B cell (primary cell): ENCODE measurements at regions not wholly inside any gene's neighbourhood (a gene's known extent, or its start where the extent isn't known, plus 50 kb on each side); places are given as distances from the start of the nearest gene placed in this dataset. TPM values are rescaled to one million over a fixed set of nuclear protein-coding genes. Genes with fewer than 3 reads are reported as not detected.
"Not testable (repeated sequence)": the region's sequence is repeated elsewhere in the genome, so short reads cannot be mapped to it uniquely, and the experiment has no call there.

ENCODE experiments used
- ATAC-seq: fragments of 200-7000 bp; cut with Tn5 transposase; one replicate; pipeline ENCODE4 v1.10.0; 2021; ENCODE audit warnings: low read depth, mild to moderate bottlenecking, moderate number of reproducible peaks, moderate library complexity
- CTCF ChIA-PET: fragments of 350-600 bp; sonication (Branson Sonifier 250); formaldehyde crosslinking; loops from one replicate; lab custom pipeline; 2021; ENCODE audit warnings: antibody characterized with exemption, inconsistent platforms; lab: Charles Lee
- POLR2A ChIA-PET: fragments of 350-600 bp; sonication (Branson Sonifier 250); formaldehyde crosslinking; loops from one replicate; lab custom pipeline; 2021; ENCODE audit warnings: antibody characterized with exemption; lab: Charles Lee
- DNase-seq: peaks from one replicate; pipeline ENCODE4 v3.0.0; 2013
- H2AFZ ChIP-seq: 2 replicates; pipeline ENCODE4 v1.6.1; 2012; ENCODE audit warnings: mild to moderate bottlenecking, low read depth, low read length; ENCODE audit not compliant: insufficient read depth, poor library complexity, severe bottlenecking
- H3K27ac ChIP-seq, 2 donors: 1 replicate in 1 of 2; 2 replicates in 1 of 2; pipeline ENCODE4 v1.5.1; 2012 to 2013; ENCODE audit warnings: low read length in 2 of 2, mild to moderate bottlenecking in 2 of 2, moderate library complexity in 1 of 2
- H3K27me3 ChIP-seq, 4 experiments: fragments of 200-600 bp in 1 of 4; sonication (generic) in 1 of 4; replicated peaks in 1 of 4; 1 replicate in 2 of 4; 2 replicates in 2 of 4; pipeline versions ENCODE4 v1.6.1 to v1.7.0; 2013 to 2016; ENCODE audit warnings: low read length in 3 of 4, mild to moderate bottlenecking in 2 of 4, mixed read lengths in 1 of 4, moderate library complexity in 1 of 4; ENCODE audit not compliant: insufficient read depth in 4 of 4, control insufficient read depth in 3 of 4; ENCODE audit errors: control extremely low read depth in 1 of 4
- H3K36me3 ChIP-seq, 2 experiments: replicated peaks in 1 of 2; 1 replicate in 1 of 2; 2 replicates in 1 of 2; pipeline versions ENCODE4 v1.6.1 to v1.7.1; 2013; ENCODE audit warnings: low read length in 1 of 2; ENCODE audit not compliant: insufficient read depth in 2 of 2, control insufficient read depth in 1 of 2; ENCODE audit errors: control extremely low read depth in 1 of 2, extremely low read depth in 1 of 2
- H3K4me1 ChIP-seq, 2 donors: fragments of 200-600 bp in 1 of 2; sonication (generic) in 1 of 2; 1 replicate in 1 of 2; 2 replicates in 1 of 2; pipeline versions ENCODE4 v1.5.1 to v1.6.1; 2013 to 2017; ENCODE audit warnings: low read length in 2 of 2; ENCODE audit not compliant: control insufficient read depth in 2 of 2, insufficient read depth in 2 of 2
- H3K4me2 ChIP-seq: replicated peaks from 2 replicates; pipeline ENCODE3; 2012; ENCODE audit warnings: mild to moderate bottlenecking, low read depth, low read length; ENCODE audit not compliant: poor library complexity, severe bottlenecking
- H3K4me3 ChIP-seq, 5 experiments: fragments of 200-600 bp in 1 of 5; sonication (generic) in 1 of 5; 1 replicate in 3 of 5; 2 replicates in 2 of 5; pipeline versions ENCODE4 v1.5.1 to v1.7.0; 2011 to 2016; ENCODE audit warnings: low read length in 4 of 5, mild to moderate bottlenecking in 4 of 5, low read depth in 2 of 5, control low read depth in 1 of 5, moderate library complexity in 1 of 5; ENCODE audit not compliant: insufficient read depth in 1 of 5; ENCODE audit errors: control extremely low read depth in 1 of 5, extremely low read depth in 1 of 5
- H3K79me2 ChIP-seq: fragments of 200-600 bp; sonication (generic); one replicate; pipeline ENCODE4 v1.6.0; 2016; ENCODE audit warnings: low read length; ENCODE audit not compliant: control insufficient read depth, insufficient read depth
- H3K9ac ChIP-seq: fragments of 200-600 bp; sonication (generic); 2 replicates; pipeline ENCODE4 v1.6.1; 2017; ENCODE audit warnings: mild to moderate bottlenecking, low read length, moderate library complexity
- H3K9me3 ChIP-seq, 3 donors: one replicate each; pipeline versions ENCODE4 v1.6.1 to v1.7.1; 2013; ENCODE audit warnings: low read length in 2 of 3; ENCODE audit not compliant: control insufficient read depth in 2 of 3, insufficient read depth in 1 of 3; ENCODE audit errors: control extremely low read depth in 1 of 3
- H4K20me1 ChIP-seq: 2 replicates; pipeline ENCODE4 v1.6.0; 2012; ENCODE audit warnings: mild to moderate bottlenecking, low read length; ENCODE audit not compliant: insufficient read depth, control insufficient read depth, poor library complexity, severe bottlenecking
- H3K27ac Mint-ChIP-seq: one replicate; pipeline ENCODE4 v1.8.0; 2021; ENCODE audit warnings: mixed read lengths
- H3K27me3 Mint-ChIP-seq: one replicate; pipeline ENCODE4 v1.8.0; 2021; ENCODE audit warnings: mixed read lengths
- H3K4me1 Mint-ChIP-seq: one replicate; pipeline ENCODE4 v1.8.0; 2021; ENCODE audit warnings: mixed read lengths
- H3K4me3 Mint-ChIP-seq: one replicate; pipeline ENCODE4 v1.8.0; 2021; ENCODE audit warnings: mixed read lengths
- H3K9me3 Mint-ChIP-seq: one replicate; pipeline ENCODE4 v1.8.0; 2022; ENCODE audit warnings: mixed read lengths; ENCODE audit not compliant: insufficient read depth
- WGBS: methylation state at CpG from one replicate; pipeline ENCODE4 v1.1.5; 2013; ENCODE audit warnings: missing lambda C conversion rate; ENCODE audit not compliant: insufficient coverage; 5-methylcytosine and 5-hydroxymethylcytosine counted together
- intact Hi-C: fragments of 100-400 bp; cut with micrococcal nuclease; formaldehyde crosslinking; loops from one replicate; pipeline ENCODE4 v1.10.0; 2022
- small RNA-seq: library from RNA; depleted of rRNA; stranded (forward); fragments of <200 nt; gene quantifications from one replicate; pipeline ENCODE3, GENCODE V24; 2012; ENCODE audit warnings: low replicate concordance, low read depth; ENCODE audit not compliant: insufficient read length

DNA sequence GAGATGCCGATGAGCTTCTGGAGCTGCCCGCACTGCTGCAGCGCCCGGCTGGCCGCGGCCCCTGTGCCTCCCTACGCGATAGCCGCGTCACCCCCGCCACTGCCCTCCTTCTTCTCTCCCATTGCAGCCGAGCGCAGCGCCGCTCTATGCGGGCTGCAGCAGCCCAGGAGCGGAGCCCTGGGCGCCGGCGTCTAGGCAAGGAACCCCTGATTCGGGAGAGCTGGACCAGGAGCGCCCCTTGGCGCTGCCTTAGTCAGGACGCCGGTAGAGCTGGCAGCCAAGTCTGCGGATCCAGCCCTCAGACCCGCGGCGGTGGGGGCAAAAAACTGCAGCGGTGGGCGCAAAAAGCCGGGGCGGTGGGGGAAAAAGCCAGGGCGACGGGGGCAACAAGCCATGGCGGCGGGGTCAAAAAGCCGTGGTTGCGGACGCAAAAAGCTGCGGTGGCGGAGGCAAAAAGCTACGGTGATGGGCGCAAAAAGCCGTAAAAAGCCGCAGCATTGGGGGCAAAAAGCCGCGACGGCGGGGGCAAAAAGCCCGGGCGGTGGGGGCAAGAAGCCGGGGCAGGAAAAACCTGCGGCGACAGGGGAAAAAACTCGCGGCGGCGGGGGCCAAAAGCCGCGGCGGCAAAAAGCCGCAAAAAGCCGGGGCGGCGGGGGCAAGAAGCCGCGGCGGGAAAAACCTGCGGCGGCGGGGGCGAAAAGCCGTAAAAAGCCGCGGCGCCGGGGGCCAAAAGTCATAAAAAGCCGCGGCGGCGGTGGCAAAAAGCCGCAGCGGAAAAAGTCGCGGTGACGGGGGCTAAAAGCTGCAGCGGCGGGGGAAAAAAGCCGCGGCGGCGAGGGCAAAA, 1668.6 kb downstream of the RPIA start:
- H3K27me3 ChIP-seq, CTCF ChIA-PET, intact Hi-C loops, H2AFZ ChIP-seq, H3K36me3 ChIP-seq, H3K4me3 ChIP-seq, H3K4me2 ChIP-seq, H3K9me3 Mint-ChIP-seq, H3K27me3 Mint-ChIP-seq, H4K20me1 ChIP-seq, H3K27ac ChIP-seq, H3K4me3 Mint-ChIP-seq, POLR2A ChIA-PET, H3K79me2 ChIP-seq, H3K27ac Mint-ChIP-seq, H3K9ac ChIP-seq, ATAC-seq, H3K4me1 Mint-ChIP-seq, DNase-seq, H3K9me3 ChIP-seq, H3K4me1 ChIP-seq: not testable (repeated sequence)
- WGBS: 11% methylated on average over 52 of the region's 93 CpGs

DNA sequence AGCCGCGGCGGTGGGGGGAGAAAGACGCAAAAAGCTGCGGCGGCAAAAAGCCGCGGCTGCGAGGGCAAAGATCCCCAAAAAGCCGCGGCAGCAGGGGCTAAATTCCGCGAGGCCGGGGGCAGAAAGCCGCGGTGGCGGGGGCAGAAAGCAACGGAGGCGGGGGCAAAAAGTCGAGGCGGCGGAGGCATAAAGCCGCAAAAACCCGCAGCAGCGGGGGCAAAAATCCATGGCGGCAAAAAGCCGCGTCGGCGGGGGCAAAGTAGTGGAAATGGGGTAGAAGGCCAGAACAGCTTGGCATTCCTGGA, 1669.2 kb downstream of the RPIA start:
- intact Hi-C loops, H3K36me3 ChIP-seq, ATAC-seq, H3K9ac ChIP-seq, H3K4me3 Mint-ChIP-seq, CTCF ChIA-PET, H3K27ac Mint-ChIP-seq, H3K9me3 ChIP-seq, H4K20me1 ChIP-seq, H3K79me2 ChIP-seq, H2AFZ ChIP-seq, H3K4me2 ChIP-seq, H3K4me3 ChIP-seq, DNase-seq, H3K4me1 ChIP-seq, H3K27ac ChIP-seq, H3K9me3 Mint-ChIP-seq, H3K27me3 ChIP-seq, POLR2A ChIA-PET, H3K27me3 Mint-ChIP-seq, H3K4me1 Mint-ChIP-seq: not testable (repeated sequence)
- WGBS: 7% methylated on average over 25 of the region's 30 CpGs

Small RNA genes in the stretch of these regions (small RNA-seq; reads per million reads assigned to genes)
- gene AC233263.1: not detected
- gene AC233263.2: not detected
- gene IGKV1D-35: not detected
- gene IGKV2D-19: not detected
- not detected for gene IGKV2D-36
- gene IGKV2D-38: not detected
- gene IGKV3D-25: not detected
